HEK293 (cell line): ENCODE measurements at regions not wholly inside any gene's neighbourhood (a gene's known extent, or its start where the extent isn't known, plus 50 kb on each side); places are given as distances from the start of the nearest gene placed in this dataset.

Experiments
- KLF10 ChIP-seq: fragments of 450-650 bp; IDR thresholded peaks from 2 replicates; pipeline ENCODE4 v1.5.1; 2018; ENCODE audit warnings: missing biosample characterization, mild to moderate bottlenecking, missing genetic modification characterization
- PATZ1 ChIP-seq: fragments of 450-650 bp; formaldehyde crosslinking; IDR thresholded peaks from 2 replicates; pipeline ENCODE4 v1.5.1; 2016; ENCODE audit warnings: missing biosample characterization, missing genetic modification characterization
- ZBTB17 ChIP-seq: fragments of 450-650 bp; formaldehyde crosslinking; IDR thresholded peaks from 2 replicates; pipeline ENCODE4 v1.5.1; 2016; ENCODE audit warnings: missing biosample characterization, missing genetic modification characterization
- ZBTB8A ChIP-seq: fragments of 450-650 bp; formaldehyde crosslinking; IDR thresholded peaks from 2 replicates; pipeline ENCODE4 v1.5.1; 2016; ENCODE audit warnings: missing biosample characterization, missing genetic modification characterization
- ZNF112 ChIP-seq: fragments of 450-650 bp; formaldehyde crosslinking; IDR thresholded peaks from 2 replicates; pipeline ENCODE4 v1.5.0; 2017; ENCODE audit warnings: missing biosample characterization, missing genetic modification characterization
- ZNF341 ChIP-seq: fragments of 450-650 bp; formaldehyde crosslinking; IDR thresholded peaks from 2 replicates; pipeline ENCODE4; 2016; ENCODE audit warnings: low read depth, missing biosample characterization, missing genetic modification characterization
- TF ChIP-seq, protein P1 (sequence below): sonication (generic); formaldehyde crosslinking; IDR thresholded peaks from 2 replicates; pipeline ENCODE4 v1.8.1; 2022; ENCODE audit warnings: mild to moderate bottlenecking, moderate library complexity, missing genetic modification reagents
- TF ChIP-seq, protein P2 (sequence below): fragments of 450-650 bp; formaldehyde crosslinking; IDR thresholded peaks from 2 replicates; pipeline ENCODE4 v1.5.1; 2016; ENCODE audit warnings: missing biosample characterization, missing genetic modification characterization

DNA sequence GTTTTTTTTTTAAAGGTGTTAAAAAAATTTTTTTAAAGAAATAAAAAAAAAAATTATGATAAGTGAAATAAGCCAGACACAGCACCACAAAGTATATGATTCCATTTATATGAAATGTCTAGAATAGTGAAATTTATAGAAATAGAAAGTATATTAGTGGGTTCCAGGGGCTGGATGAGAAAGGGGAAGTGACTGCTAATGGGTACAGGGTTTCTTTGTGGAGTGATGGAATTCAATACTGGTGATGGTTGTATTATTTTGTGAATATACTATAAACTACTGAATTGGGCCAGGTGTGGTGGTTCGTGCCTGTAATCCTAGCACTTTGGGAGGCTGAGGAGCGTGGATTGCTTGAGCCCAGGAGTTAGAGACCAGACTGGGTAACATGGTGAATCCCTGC lies 82.2 kb downstream of the KBTBD2 start:
- TF ChIP-seq, protein P1, sequence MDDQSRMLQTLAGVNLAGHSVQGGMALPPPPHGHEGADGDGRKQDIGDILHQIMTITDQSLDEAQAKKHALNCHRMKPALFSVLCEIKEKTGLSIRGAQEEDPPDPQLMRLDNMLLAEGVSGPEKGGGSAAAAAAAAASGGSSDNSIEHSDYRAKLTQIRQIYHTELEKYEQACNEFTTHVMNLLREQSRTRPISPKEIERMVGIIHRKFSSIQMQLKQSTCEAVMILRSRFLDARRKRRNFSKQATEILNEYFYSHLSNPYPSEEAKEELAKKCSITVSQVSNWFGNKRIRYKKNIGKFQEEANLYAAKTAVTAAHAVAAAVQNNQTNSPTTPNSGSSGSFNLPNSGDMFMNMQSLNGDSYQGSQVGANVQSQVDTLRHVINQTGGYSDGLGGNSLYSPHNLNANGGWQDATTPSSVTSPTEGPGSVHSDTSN (CRISPR knock-in tag), result no peak
- TF ChIP-seq ZNF112 (tag by site-specific recombination) (no peak), ZBTB17 (tag by site-specific recombination) (no peak), ZNF341 (tag by site-specific recombination) (no peak), ZBTB8A (tag by site-specific recombination) (no peak), PATZ1 (tag by site-specific recombination) (no peak), KLF10 (tag by site-specific recombination) (no peak)
- TF ChIP-seq, protein P2, sequence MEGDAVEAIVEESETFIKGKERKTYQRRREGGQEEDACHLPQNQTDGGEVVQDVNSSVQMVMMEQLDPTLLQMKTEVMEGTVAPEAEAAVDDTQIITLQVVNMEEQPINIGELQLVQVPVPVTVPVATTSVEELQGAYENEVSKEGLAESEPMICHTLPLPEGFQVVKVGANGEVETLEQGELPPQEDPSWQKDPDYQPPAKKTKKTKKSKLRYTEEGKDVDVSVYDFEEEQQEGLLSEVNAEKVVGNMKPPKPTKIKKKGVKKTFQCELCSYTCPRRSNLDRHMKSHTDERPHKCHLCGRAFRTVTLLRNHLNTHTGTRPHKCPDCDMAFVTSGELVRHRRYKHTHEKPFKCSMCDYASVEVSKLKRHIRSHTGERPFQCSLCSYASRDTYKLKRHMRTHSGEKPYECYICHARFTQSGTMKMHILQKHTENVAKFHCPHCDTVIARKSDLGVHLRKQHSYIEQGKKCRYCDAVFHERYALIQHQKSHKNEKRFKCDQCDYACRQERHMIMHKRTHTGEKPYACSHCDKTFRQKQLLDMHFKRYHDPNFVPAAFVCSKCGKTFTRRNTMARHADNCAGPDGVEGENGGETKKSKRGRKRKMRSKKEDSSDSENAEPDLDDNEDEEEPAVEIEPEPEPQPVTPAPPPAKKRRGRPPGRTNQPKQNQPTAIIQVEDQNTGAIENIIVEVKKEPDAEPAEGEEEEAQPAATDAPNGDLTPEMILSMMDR (tag by site-specific recombination), result no peak
